ENCODE measurements at regions not wholly inside any gene's neighbourhood (a gene's known extent, or its start where the extent isn't known, plus 50 kb on each side); places are given as distances from the start of the nearest gene placed in this dataset.

DNA sequence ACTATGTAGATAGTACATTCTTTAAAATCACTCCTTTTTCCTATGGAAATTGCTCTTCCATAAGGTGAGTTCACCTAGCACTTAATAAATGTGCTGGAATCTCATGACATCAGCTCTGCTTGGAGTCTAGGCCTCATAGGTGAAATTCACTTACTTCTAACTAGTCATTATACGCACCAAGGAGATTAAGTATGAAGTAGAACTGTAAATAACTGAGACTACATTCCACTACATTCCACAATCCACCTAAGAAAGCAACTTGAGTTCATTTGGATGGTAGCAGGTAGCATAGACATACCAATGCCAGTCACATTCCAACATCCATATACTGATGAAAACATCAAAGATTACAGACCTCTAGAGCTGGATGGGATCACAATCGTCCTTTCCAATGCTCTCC is 64.3 kb downstream of the NIBAN1 start:
- no peak for DNase-seq (ENCODE audit: extremely low read depth, low read depth)
- no peak for TF ChIP-seq CTCF (IDR thresholded peaks at IDR 0.05; ENCODE audit: low read depth, low read length)

DNA sequence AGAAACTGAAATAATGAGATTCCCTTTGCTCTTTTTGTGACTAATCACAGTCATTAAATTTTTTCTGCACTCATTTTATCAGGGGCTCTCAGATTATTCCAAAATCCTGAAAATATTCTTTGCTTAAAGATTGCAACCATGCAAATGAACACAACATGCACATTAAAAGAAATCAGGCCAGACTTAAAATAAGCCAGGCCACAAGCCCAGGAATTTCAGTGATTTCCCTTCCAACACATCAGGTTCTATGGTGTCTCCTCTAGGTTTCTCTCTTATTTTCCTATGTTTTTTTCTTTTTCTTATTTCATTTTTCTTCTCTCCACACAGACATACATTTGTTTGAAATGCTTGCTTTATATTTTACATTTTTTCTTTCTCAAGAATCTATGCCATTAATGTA is 65.3 kb downstream of the NIBAN1 start:
- DNase-seq (ENCODE audit: extremely low read depth, low read depth) = no peak
- no peak for TF ChIP-seq CTCF (IDR thresholded peaks at IDR 0.05; ENCODE audit: low read depth, low read length)

GRCh38 chr1:184908506-184908905 is 65.8 kb downstream of the NIBAN1 start:
- TF ChIP-seq CTCF (IDR thresholded peaks at IDR 0.05; ENCODE audit: low read depth, low read length) = no peak
- no peak for DNase-seq (ENCODE audit: extremely low read depth, low read depth)

DNA sequence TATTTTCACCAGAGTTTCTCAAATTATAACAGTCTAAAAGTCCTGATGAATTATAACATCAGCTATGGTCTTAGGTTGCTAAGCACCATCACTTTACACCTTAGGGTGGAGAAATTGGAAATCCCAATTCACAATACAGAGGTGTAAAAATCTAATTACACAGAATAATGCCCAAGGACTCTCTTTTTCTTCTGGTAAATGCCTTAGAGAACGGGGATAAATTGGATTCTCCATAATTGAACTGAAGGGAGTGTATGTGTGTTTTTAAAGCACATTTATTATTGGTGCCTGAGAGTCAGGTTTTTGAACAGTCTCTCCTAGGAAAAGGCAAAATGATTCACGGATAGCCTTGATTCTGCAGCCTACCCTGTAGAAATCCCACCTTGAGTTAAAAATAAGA is 66.8 kb downstream of the NIBAN1 start:
- no peak for TF ChIP-seq CTCF (IDR thresholded peaks at IDR 0.05; ENCODE audit: low read depth, low read length)
- DNase-seq (ENCODE audit: extremely low read depth, low read depth) = no peak

GRCh38 chr1:184906761-184907160 is 67.5 kb downstream of the NIBAN1 start:
- no peak for DNase-seq (ENCODE audit: extremely low read depth, low read depth)
- no peak for TF ChIP-seq CTCF (IDR thresholded peaks at IDR 0.05; ENCODE audit: low read depth, low read length)

- DNase-seq (ENCODE audit: extremely low read depth, low read depth) = no peak
- no peak for TF ChIP-seq CTCF (IDR thresholded peaks at IDR 0.05; ENCODE audit: low read depth, low read length)
Measured at GRCh38 chr1:184905601-184906322, 68.5 kb downstream of the NIBAN1 start.

GRCh38 chr1:184903111-184903692 is 71.1 kb downstream of the NIBAN1 start:
- no peak for DNase-seq (ENCODE audit: extremely low read depth, low read depth)
- TF ChIP-seq CTCF (IDR thresholded peaks at IDR 0.05; ENCODE audit: low read depth, low read length) = no peak

Data from AG09319 (cell line).